ENCODE measurements at regions not wholly inside any gene's neighbourhood (a gene's known extent, or its start where the extent isn't known, plus 50 kb on each side); places are given as distances from the start of the nearest gene placed in this dataset.

GRCh38 chr9:107918749-107919148, 429.2 kb upstream of the KLF4 start:
- no peak for TF ChIP-seq CTCF (IDR thresholded peaks at IDR 0.05; ENCODE audit: poor library complexity)
- no peak for TF ChIP-seq EZH2phosphoT487 (IDR thresholded peaks at IDR 0.05; ENCODE audit: low read depth, severe bottlenecking, unreplicated experiment)
- TF ChIP-seq EZH2 (IDR thresholded peaks at IDR 0.05; ENCODE audit: borderline replicate concordance), result no peak
